ENCODE measurements at regions not wholly inside any gene's neighbourhood (a gene's known extent, or its start where the extent isn't known, plus 50 kb on each side); places are given as distances from the start of the nearest gene placed in this dataset.

DNA sequence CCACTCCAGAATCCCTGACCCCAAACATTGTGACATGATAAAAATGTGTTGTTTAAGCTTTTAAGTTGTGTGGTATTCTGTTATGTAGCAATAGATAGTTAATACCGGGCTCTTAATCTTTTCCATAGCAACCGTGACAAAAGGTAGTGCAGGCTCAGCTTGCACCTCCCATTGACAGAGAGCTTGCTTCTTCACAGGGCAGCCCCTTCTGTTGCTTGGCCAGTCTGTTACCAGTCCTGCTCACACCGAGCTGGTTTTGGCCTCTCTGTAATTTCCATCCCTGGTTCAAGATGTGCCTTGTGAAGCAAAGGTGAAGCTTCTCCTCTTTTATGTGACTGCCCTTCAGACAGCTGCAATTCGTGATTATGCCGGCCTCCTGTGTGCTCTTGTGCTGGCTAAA lies 86.9 kb downstream of the CRYGS start:
- intact Hi-C loops (cut with DNase I), result no loop called here
- no peak for TF ChIP-seq CTCF (IDR thresholded peaks at IDR 0.05)

DNA sequence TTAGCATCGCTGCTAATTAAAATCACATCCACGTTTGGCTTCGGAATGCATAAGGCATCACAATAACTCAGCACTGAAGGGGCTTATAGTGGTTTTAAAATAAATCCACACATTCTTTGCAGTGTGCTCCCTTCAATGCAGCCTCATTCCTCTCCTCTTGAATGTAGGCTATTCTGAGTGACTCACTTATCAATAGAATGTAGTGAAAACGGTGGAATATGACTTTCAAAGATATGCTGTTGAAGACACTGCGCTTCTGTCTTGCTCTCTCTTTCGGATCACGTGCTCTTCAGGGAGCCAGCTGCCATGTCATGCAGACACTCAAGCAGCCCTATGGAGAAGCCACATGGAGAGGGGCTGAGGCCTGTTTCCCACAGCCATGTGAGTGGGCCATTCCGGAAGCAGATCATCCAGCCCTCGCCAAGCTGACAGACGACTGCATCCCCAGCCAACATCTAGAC lies 87.4 kb downstream of the CRYGS start:
- no peak for ATAC-seq
- H3K4me1 ChIP-seq, result no peaks in the 10 kb centered on the region

More for the DNA sequence above, 86.9 kb downstream of the CRYGS start:
- Histone ChIP-seq H3K4me3 (no peak overlapping the region), H3K27me3 (ENCODE audit: insufficient read depth in 3 of 3, low read length in 2 of 3) (peaks cover 0 to 5% (median 0%) of the 10 kb centered on the region in 3 donors), H3K4me1 (no peaks in the 10 kb centered on the region), H3K9me3 (no peaks in the 10 kb centered on the region), H3K36me3 (ENCODE audit: insufficient read depth in 1 of 2, low read depth in 1 of 2) (no peaks in the 10 kb centered on the region), H3K27ac (no peak overlapping the region)
- no peak for DNase-seq
- no peak for ATAC-seq
- WGBS, 3 donors, result 74 to 79% (median 77%) methylated on average over 5 of the region's 5 CpGs

GRCh38 chr3:186454881-186455703 lies 89.1 kb downstream of the CRYGS start:
- DNase-seq, result no peak
- Histone ChIP-seq H3K9me3 (no peaks in the 10 kb centered on the region), H3K4me1 (no peaks in the 10 kb centered on the region), H3K4me3 (no peak overlapping the region), H3K27ac (no peak overlapping the region), H3K36me3 (ENCODE audit: insufficient read depth in 1 of 2, low read depth in 1 of 2) (no peaks in the 10 kb centered on the region), H3K27me3 (ENCODE audit: insufficient read depth in 3 of 3, low read length in 2 of 3) (peaks cover 0 to 5% (median 0%) of the 10 kb centered on the region in 3 donors)
- no peak for ATAC-seq
- intact Hi-C loops (cut with DNase I), result no loop called here
- WGBS, 3 donors, result 84 to 89% (median 87%) methylated on average over 14 of the region's 14 CpGs
- no peak for TF ChIP-seq CTCF (IDR thresholded peaks at IDR 0.05)

More for the DNA sequence above, 87.4 kb downstream of the CRYGS start:
- DNase-seq, result no peak
- Histone ChIP-seq H3K27ac (no peak overlapping the region), H3K4me3 (no peak overlapping the region), H3K27me3 (ENCODE audit: insufficient read depth in 3 of 3, low read length in 2 of 3) (peaks cover 0 to 5% (median 0%) of the 10 kb centered on the region in 3 donors), H3K9me3 (no peaks in the 10 kb centered on the region), H3K36me3 (ENCODE audit: insufficient read depth in 1 of 2, low read depth in 1 of 2) (no peaks in the 10 kb centered on the region)
- 79 to 82% (median 80%) methylated on average over 10 of the region's 10 CpGs for WGBS, 3 donors
- intact Hi-C loops (cut with DNase I), result no loop called here
- TF ChIP-seq CTCF (IDR thresholded peaks at IDR 0.05), result no peak

DNA sequence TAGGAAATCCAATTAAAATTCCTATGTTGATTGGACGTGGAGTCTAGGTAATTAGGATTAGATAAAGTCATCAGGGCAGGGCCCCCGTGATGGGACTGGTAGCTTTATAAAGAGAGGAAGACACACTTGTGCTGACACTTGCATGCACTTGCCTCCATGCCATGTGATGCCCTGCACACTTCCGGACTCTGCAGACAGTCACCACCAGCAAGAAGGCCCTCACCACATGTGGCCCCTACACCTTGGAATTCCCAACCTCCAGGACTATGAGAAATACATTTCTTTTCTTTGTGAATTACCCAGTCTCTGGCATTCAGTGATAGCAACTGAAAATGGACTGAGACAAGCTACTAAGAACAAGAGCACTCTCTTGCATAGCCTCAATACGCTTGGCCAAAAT lies 90.6 kb downstream of the CRYGS start:
- no peak for TF ChIP-seq CTCF (IDR thresholded peaks at IDR 0.05)
- intact Hi-C loops (cut with DNase I), result no loop called here

More for the DNA sequence above, 90.6 kb downstream of the CRYGS start:
- WGBS, 3 donors, result 84 to 91% (median 88%) methylated on average over 4 of the region's 4 CpGs
- no peak overlapping the region for H3K27ac ChIP-seq
- H3K36me3 ChIP-seq (ENCODE audit: insufficient read depth in 1 of 2, low read depth in 1 of 2), result no peaks in the 10 kb centered on the region
- DNase-seq, result no peak
- H3K9me3 ChIP-seq, result no peaks in the 10 kb centered on the region
- no peaks in the 10 kb centered on the region for H3K4me1 ChIP-seq
- H3K4me3 ChIP-seq, result no peak overlapping the region
- H3K27me3 ChIP-seq (ENCODE audit: insufficient read depth in 3 of 3, low read length in 2 of 3), result peaks cover 0 to 4% (median 0%) of the 10 kb centered on the region in 3 donors
- ATAC-seq, result no peak
